ENCODE measurements at regions not wholly inside any gene's neighbourhood (a gene's known extent, or its start where the extent isn't known, plus 50 kb on each side); places are given as distances from the start of the nearest gene placed in this dataset.
A peak's percentile ranks its signal among the peaks of the same experiment; 100 is the strongest.

GRCh38 chr7:16144361-16144760 is 277.0 kb downstream of the CRPPA start:
- DNase-seq (ENCODE audit: low spot score) = no peak

- DNase-seq (ENCODE audit: low spot score) = no peak
These were observed 283.4 kb downstream of the CRPPA start for GRCh38 chr7:16137944-16138343.

DNA sequence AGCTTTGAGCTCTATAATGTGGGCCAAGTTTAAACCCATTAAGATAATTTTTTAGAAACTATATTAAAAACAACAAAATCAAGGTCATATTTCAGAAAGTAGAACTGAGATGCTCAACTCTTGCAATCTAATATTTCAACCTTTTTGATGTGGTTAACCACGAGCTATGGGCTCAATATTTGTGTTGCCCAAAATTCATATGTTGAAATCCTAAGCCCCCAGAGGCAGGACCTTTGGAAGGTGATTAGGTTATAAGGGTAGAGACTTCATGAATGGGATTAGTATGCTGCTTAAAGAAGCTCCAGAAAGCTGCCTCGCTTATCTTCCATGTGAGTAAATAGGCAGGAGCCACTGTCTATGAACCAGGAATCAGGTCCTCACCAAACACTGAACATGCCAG is 284.4 kb downstream of the CRPPA start:
- DNase-seq (ENCODE audit: low spot score) = no peak

DNA sequence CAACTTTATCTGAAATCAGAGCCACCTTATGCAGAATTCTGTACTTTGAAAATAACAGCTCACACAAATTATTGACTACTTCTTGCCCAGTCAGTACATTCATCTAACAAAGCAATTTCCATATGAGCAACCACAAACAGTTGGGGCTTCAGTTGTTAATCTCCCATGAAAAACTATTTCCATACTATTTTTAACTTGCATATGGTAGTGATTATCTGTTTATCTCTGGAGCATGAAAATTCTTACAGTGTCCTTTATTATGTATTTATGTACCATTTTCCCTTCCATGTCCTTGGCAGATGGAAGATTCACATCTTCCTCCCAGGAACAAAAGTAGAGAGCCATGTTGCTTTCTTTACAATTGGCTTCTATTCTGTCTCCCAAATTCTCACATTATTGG is 285.7 kb downstream of the CRPPA start:
- no peak for DNase-seq (ENCODE audit: low spot score)

GRCh38 chr7:16130111-16131110 is 290.9 kb downstream of the CRPPA start:
- DNase-seq (ENCODE audit: low spot score) = no peak

- peak; percentile 27 for DNase-seq (ENCODE audit: low spot score)
These were observed 291.8 kb downstream of the CRPPA start for GRCh38 chr7:16129431-16130110.

DNA sequence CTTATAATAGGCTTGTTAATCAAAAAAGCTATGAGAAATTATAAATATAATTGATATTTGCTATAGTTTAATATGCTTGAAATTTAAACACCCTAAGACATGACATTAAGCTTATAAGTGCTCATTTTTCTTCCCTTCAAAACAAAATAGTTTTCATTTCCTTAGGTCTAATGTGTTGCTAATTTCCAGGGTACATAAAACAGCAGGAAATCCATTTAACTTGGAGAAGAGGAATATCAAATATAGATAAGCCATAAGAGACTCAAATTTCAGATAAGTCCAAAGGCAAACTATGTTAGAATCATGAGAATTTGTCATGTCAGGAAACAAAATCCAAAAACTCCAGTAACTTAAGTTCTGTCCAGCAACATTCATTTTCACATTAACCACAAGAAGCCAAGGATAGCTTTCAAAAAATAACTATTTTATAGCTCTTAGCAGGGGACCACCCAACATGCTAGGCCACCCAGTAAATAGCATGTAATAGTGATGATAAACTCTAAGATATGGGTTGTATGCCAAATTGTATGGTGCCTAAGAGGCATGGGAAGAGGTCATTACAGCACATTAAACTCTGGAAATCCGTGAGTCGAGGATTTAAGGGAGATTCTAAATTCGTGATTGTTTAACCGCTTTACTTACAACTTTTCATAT is 298.1 kb downstream of the CRPPA start:
- DNase-seq (ENCODE audit: low spot score) = no peak

DNA sequence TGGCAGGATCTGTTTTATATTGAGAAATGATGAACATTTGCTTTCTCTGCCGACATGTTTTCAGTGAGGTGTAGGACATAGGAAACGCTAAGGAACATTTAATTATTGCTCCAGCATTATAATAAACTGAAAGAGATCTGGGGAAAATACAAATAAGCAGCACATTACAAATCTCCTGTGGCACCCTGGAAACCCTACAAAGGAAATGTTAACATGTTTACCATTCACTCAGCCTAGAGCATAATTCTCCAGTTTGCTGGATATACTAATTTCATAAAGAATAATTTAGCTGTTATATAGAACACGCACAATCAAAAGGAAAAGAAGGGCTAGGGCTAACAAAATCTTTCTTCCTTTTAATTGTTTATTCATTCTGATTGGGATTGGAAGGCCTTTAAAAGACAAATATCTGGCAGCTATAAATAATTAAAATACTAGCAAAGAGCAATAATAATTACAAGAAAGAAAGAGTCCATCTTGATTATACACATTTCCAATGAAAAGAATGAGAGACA is 299.4 kb downstream of the CRPPA start:
- DNase-seq (ENCODE audit: low spot score) = no peak

DNA sequence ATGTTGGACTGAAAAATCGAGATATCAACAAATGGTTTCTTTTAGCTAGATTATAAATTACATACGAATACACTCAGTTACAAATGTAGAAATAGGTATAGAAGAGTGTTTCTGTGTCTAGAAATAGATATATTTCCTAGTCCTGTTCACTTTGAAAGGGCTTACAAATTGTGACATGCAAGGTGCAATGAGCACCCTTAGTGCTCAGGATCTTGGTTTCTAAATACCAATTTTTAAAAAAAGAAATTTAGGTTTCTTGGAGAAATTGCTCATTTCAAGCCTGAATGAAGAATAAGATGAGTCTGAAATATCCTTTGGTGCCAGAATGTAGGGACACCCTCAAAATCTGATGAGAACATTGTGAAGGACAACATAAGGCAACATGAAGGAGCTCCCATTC is 306.0 kb downstream of the CRPPA start:
- no peak for DNase-seq (ENCODE audit: low spot score)

DNA sequence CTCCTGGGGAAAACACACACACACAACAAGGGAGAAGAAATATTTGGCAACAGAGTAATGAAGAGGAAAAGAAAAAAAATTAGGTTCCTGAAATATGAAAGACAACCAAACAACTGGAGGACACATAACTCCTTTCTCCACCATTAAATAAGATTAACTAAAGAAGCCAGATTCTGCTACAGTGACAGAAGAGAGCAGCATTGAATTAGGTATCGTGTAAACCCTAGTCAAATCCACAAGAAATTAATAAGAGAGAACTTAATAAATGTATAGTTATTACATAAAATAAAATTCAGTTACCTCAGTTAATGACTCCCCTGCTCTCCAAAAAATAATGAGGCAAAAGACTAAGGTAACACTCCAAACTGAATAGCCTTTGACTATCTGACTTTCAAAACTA is 306.7 kb downstream of the CRPPA start:
- DNase-seq (ENCODE audit: low spot score) = no peak

DNA sequence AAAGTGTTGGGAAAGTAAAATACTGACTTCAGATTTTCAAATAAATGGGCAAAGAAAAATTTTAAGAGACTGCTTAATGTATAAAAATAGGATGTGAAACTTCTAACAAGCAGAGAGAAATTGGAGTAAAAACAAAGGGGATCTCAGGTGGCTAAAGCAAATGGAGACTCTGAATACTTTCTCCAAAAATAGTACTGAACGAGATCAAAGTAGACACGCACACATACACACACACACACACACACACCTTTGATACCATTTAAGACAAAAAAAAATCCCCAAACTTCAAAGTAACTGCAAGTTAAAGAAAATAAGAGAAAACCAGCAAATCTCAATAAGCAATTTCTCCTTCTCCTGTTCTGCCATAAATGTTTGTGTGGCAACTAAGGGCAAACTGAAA is 307.3 kb downstream of the CRPPA start:
- DNase-seq (ENCODE audit: low spot score) = no peak

DNA sequence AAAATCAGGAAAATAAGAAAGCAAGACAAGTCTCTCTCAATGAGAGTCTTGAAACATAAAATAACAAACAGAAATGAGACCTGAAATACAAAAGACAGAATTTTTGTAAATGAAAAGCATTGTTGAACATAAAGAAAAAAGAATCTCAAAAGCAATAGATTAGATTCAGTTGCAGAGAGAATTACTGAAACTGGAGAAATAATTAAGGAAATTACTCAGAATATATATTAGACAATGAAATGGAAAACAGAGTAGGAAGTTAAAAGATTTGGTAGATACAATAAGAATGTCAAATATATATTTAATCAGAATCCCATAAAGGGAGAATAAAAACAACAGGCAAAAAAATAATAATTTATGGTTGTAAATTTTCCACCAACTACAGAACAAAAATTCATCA is 308.3 kb downstream of the CRPPA start:
- no peak for DNase-seq (ENCODE audit: low spot score)

DNA sequence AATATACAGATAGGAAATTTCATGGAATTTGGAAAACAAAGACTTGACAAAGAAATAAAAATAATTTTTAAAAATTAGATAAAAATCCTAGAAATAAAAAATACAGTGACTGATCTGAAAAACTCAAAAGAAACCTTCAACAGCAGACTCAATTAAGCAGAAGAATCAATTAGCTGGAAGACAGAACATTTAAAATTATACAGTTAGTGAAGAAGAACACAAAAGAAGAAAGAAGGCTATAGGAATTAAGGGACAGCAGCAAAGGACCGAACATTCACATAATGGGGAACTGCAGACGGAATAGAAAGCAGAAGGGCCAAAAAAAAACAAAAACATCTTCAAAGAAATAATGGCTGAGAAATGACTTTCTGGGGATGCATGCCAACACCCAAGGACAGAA is 314.5 kb downstream of the CRPPA start:
- no peak for DNase-seq (ENCODE audit: low spot score)

DNA sequence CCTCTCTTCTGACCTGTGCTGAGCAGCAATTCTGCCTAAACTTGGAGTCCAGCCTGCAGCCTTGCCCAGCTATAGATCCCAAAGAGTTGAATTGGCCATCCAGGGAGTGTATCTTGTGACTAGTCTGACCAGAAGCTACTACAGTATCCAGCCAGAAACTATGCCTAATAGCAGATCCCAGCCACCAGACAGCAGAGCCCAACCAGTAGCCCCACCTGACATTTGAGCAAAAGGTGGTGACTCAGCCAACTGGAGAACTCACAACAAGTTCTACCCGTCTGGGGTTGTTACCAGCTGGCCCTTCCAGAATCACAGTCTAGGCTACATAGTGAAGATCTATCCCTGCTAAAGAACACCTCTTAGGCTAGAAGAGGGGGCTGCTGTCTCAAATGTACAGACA is 315.0 kb downstream of the CRPPA start:
- DNase-seq (ENCODE audit: low spot score) = no peak

DNA sequence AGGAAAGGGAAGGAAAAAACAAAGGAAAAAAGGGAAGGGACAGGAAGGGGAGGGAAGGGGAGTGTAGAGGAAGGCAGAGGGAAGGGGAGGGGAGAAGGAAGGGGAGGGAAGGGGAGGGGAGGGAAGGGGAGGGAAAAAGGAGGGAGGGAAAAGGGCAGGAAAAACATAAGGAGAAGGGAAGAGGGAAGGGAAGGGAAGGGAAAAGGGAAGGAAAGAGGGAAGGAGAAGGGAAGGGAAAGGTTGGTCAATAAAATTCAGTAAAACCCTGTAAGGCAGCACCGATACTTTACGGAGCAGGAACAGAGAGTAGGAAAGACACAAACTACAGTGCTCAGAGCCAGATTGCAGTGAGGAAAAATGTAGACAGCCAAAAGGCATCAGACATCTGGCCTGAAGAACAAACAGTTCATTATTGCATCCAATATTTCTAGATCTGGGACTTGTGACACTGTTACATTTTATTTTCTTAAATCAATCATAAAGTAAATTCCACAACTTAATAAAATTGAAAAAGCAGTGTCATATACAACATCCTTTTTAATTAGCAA is 322.0 kb downstream of the CRPPA start:
- DNase-seq (ENCODE audit: low spot score) = no peak

DNA sequence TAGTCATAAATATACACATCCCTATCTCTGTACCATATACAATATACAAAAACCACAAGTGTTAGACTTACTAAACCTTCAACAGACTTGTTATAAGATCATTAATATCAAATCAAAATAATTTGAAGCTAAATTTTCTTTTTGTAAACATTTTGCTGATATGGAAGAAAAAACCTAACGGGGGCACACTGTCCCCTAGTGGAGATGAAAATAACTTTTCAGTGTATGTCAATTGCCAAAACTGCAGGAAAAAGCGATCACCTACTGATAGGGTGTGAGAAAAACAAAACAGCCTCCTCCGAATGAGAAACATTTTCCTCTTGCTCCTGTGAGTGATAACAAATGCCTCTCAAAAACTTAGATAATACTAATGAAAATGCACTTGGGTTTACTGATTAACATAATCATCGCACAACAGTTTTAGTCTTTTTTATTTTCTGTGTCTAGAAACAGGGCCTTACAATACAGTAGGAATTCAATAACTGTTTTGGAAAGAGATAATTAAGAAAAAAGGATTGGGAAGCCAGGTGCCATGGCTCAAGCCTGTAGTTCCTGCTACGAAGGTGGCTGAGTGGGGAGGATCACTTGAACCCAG is 322.7 kb downstream of the CRPPA start:
- peak; percentile 14 for DNase-seq (ENCODE audit: low spot score)

DNA sequence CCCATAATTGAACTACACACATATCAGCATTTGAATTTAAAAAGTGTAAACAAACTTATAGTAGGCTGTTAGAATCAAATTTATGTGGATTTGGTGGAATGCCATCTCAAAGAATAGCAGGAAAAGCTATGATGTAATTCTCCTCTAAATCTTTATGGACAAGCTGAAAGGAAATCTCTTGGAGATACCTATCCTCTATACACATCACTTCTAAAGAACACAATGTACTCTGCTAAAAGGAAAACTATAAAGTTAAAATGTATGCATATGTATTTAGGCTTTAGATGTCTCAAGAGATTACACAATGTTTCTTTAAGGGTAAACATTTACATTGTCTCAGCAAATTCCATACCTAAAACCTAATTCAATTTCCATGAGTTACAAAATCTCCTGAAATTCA is 323.3 kb downstream of the CRPPA start:
- no peak for DNase-seq (ENCODE audit: low spot score)

GRCh38 chr7:16095171-16095950 is 326.0 kb downstream of the CRPPA start:
- no peak for DNase-seq (ENCODE audit: low spot score)

DNA sequence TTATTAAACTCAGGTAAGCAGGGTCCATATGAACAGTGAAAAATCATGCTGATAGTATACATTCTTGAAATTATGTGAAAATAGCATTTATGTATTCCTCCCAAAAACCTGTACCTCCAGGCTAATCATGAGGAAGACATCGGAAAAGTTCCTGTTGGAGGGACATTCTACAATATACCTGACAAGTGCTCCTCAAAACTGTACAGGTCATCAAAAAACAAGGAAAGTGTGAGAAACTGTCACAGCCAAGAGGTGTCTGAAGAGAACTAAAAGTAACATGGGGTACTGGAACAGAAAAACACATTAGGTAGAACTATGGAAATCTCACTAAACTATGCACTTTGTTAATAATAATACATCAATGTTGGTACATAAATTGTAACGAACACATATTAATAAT is 326.7 kb downstream of the CRPPA start:
- DNase-seq (ENCODE audit: low spot score) = no peak

- no peak for DNase-seq (ENCODE audit: low spot score)
These were observed 328.6 kb downstream of the CRPPA start for GRCh38 chr7:16092711-16093110.

DNA sequence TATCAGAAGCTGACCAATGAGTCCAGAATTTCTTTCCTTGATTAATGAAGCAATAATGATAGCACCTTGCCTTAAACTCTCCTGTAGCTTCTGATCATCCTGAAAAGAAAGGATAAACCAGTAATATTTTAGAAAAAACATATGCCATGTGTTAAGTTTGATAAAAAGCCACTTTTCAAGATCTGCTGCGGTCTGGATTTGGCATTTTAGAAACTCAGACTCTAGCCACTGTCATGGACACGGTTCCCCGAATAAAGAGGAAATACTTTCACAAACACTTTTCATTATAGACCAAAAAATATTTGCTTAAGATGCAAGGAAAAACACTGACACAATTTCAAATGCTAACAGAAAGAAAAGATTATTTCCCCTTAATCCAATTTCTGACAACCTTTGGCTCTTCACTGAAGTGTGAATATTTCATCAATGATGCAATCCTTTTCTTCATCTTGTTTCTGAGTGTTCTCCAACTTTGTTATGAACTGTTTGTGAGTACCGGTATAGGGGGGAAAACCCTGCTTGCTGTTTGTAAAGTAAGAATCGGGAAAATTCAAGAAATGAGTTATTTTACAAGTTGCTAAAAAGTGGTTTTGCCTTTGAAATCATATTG is 329.5 kb downstream of the CRPPA start:
- DNase-seq (ENCODE audit: low spot score) = no peak
